H1 (cell line): ENCODE measurements at regions not wholly inside any gene's neighbourhood (a gene's known extent, or its start where the extent isn't known, plus 50 kb on each side); places are given as distances from the start of the nearest gene placed in this dataset.

ENCODE experiments used
- CTCF ChIA-PET: fragments of 300-600 bp; sonication (Branson Sonifier 250); formaldehyde crosslinking; loops from one replicate; lab custom pipeline; 2021; ENCODE audit not compliant: partially characterized antibody; lab: Charles Lee
- POLR2A ChIA-PET: fragments of 300-600 bp; sonication (Branson Sonifier 250); formaldehyde crosslinking; loops from one replicate; lab custom pipeline; 2021; ENCODE audit warnings: inconsistent platforms; ENCODE audit not compliant: partially characterized antibody; lab: Charles Lee
- DNase-seq, 2 experiments: peaks; one replicate each; pipeline versions ENCODE4 v3.0.0 to v3.0.0-alpha.2; 2010 to 2022; ENCODE audit warnings: low spot score in 2 of 2, low read depth in 1 of 2, mixed read lengths in 1 of 2
- FAIRE-seq: peaks from 2 replicates; lab custom pipeline; 2011; peaks lifted over from hg19 to GRCh38; lab: Jason Lieb, UNC
- H2AFZ ChIP-seq: 2 replicates; pipeline ENCODE4 v1.8.1; 2012; ENCODE audit warnings: low read length, inconsistent platforms
- H2AK5ac ChIP-seq: 2 replicates; pipeline ENCODE4 v1.6.1; 2013; ENCODE audit warnings: low read depth, low read length
- H2BK120ac ChIP-seq: replicated peaks from 2 replicates; pipeline ENCODE3; 2013; ENCODE audit warnings: low read depth, low read length, inconsistent platforms
- H2BK12ac ChIP-seq: 2 replicates; pipeline ENCODE4 v1.6.1; 2013; ENCODE audit warnings: low read depth, low read length
- H2BK15ac ChIP-seq: 2 replicates; pipeline ENCODE4 v1.6.1; 2013; ENCODE audit warnings: low read length
- H2BK20ac ChIP-seq: 2 replicates; pipeline ENCODE4 v1.6.1; 2013; ENCODE audit warnings: low read length
- H2BK5ac ChIP-seq: 2 replicates; pipeline ENCODE4 v1.6.1; 2013; ENCODE audit warnings: low read depth, low read length
- H3K14ac ChIP-seq: 2 replicates; pipeline ENCODE4 v1.6.1; 2013; ENCODE audit warnings: inconsistent platforms; ENCODE audit not compliant: insufficient read length
- H3K18ac ChIP-seq: 2 replicates; pipeline ENCODE4 v1.6.1; 2013; ENCODE audit warnings: low read length; ENCODE audit errors: extremely low read depth
- H3K23ac ChIP-seq: 2 replicates; pipeline ENCODE4 v1.6.1; 2013; ENCODE audit warnings: inconsistent platforms; ENCODE audit not compliant: insufficient read length
- H3K23me2 ChIP-seq: 2 replicates; pipeline ENCODE4 v1.6.1; 2013; ENCODE audit warnings: low read depth, low read length
- H3K27ac ChIP-seq: 2 replicates; pipeline ENCODE4 v1.6.1; 2011; ENCODE audit warnings: low read depth, low read length, inconsistent platforms
- H3K27me3 ChIP-seq, 4 experiments: replicated peaks in 1 of 4; 1 replicate in 1 of 4; 2 replicates in 3 of 4; pipeline versions ENCODE4 v1.6.1 to v1.8.1; 2011 to 2013; ENCODE audit warnings: low read length in 3 of 4, mild to moderate bottlenecking in 3 of 4, inconsistent platforms in 2 of 4, mixed read lengths in 2 of 4, moderate library complexity in 1 of 4; ENCODE audit not compliant: control insufficient read depth in 3 of 4, insufficient read depth in 3 of 4; ENCODE audit errors: extremely low read depth in 1 of 4
- H3K36me3 ChIP-seq, 4 experiments: 2 replicates each; pipeline versions ENCODE4 v1.6.1 to v1.8.1; 2011 to 2013; ENCODE audit warnings: mild to moderate bottlenecking in 4 of 4, low read length in 3 of 4, moderate library complexity in 2 of 4, control low read depth in 1 of 4, inconsistent platforms in 1 of 4; ENCODE audit not compliant: insufficient read depth in 4 of 4, control insufficient read depth in 2 of 4
- H3K4ac ChIP-seq: replicated peaks from 2 replicates; pipeline ENCODE3; 2013; ENCODE audit warnings: low read length, low read depth, mixed read lengths, inconsistent platforms; ENCODE audit not compliant: insufficient read length
- H3K4me1 ChIP-seq, 4 experiments: replicated peaks in 1 of 4; 1 replicate in 1 of 4; 2 replicates in 3 of 4; pipeline versions ENCODE4 v1.6.1 to v1.8.1; 2011 to 2013; ENCODE audit warnings: low read length in 3 of 4, inconsistent platforms in 2 of 4, mixed read lengths in 1 of 4; ENCODE audit not compliant: insufficient read depth in 4 of 4, control insufficient read depth in 3 of 4
- H3K4me2 ChIP-seq, 2 experiments: 2 replicates each; pipeline versions ENCODE4 v1.6.1 to v1.8.1; 2011 to 2013; ENCODE audit warnings: low read depth in 2 of 2, low read length in 2 of 2, control low read depth in 1 of 2, inconsistent platforms in 1 of 2, mild to moderate bottlenecking in 1 of 2; ENCODE audit not compliant: insufficient read depth in 1 of 2
- H3K4me3 ChIP-seq, 4 experiments: fragments of 200-600, 300-600 bp in 1 of 4; sonication (generic), shearing (Covaris generic), sonication (Bioruptor Twin) in 1 of 4; 2 replicates each; pipeline versions ENCODE4 v1.5.1 to v1.8.1; 2011 to 2016; ENCODE audit warnings: low read length in 4 of 4, low read depth in 3 of 4, control low read depth in 2 of 4, inconsistent platforms in 2 of 4, mild to moderate bottlenecking in 2 of 4, mixed read lengths in 1 of 4, moderate library complexity in 1 of 4; ENCODE audit not compliant: insufficient read depth in 2 of 4; ENCODE audit errors: extremely low read depth in 1 of 4
- H3K56ac ChIP-seq: replicated peaks from 2 replicates; pipeline ENCODE3; 2013; ENCODE audit warnings: low read depth, mild to moderate bottlenecking, mixed read lengths, low read length, inconsistent platforms; ENCODE audit not compliant: insufficient read length
- H3K79me1 ChIP-seq: 2 replicates; pipeline ENCODE4 v1.6.1; 2013; ENCODE audit warnings: low read depth, low read length, control low read depth
- H3K79me2 ChIP-seq, 2 experiments: 2 replicates each; pipeline versions ENCODE4 v1.6.1 to v1.8.1; 2012 to 2013; ENCODE audit warnings: low read length in 2 of 2, mild to moderate bottlenecking in 2 of 2, inconsistent platforms in 1 of 2; ENCODE audit not compliant: insufficient read depth in 2 of 2, control insufficient read depth in 1 of 2
- H3K9ac ChIP-seq, 4 experiments: replicated peaks in 1 of 4; 1 replicate in 1 of 4; 2 replicates in 3 of 4; pipeline versions ENCODE4 v1.6.1 to v1.8.1; 2011 to 2013; ENCODE audit warnings: low read depth in 3 of 4, low read length in 3 of 4, control low read depth in 2 of 4, mild to moderate bottlenecking in 2 of 4, moderate library complexity in 2 of 4, inconsistent platforms in 1 of 4; ENCODE audit errors: extremely low read depth in 1 of 4
- H3K9me3 ChIP-seq, 2 experiments: 2 replicates each; pipeline versions ENCODE4 v1.6.1 to v1.8.1; 2012 to 2013; ENCODE audit warnings: mild to moderate bottlenecking in 2 of 2, moderate library complexity in 2 of 2, control low read depth in 1 of 2, inconsistent platforms in 1 of 2, low read depth in 1 of 2, low read length in 1 of 2, mixed read lengths in 1 of 2; ENCODE audit not compliant: insufficient read depth in 2 of 2
- H4K20me1 ChIP-seq, 2 experiments: replicated peaks in 1 of 2; 2 replicates each; pipeline versions ENCODE3 to v1.8.1; 2011 to 2013; ENCODE audit warnings: inconsistent platforms in 2 of 2, low read length in 2 of 2, mild to moderate bottlenecking in 1 of 2; ENCODE audit not compliant: insufficient read depth in 2 of 2, control insufficient read depth in 1 of 2
- H4K5ac ChIP-seq: 2 replicates; pipeline ENCODE4 v1.6.1; 2013; ENCODE audit warnings: low read length, low read depth, mixed read lengths, inconsistent platforms; ENCODE audit not compliant: insufficient read length
- H4K8ac ChIP-seq: 2 replicates; pipeline ENCODE4 v1.8.0; 2013; ENCODE audit warnings: mild to moderate bottlenecking, moderate library complexity, low read length, inconsistent platforms; ENCODE audit not compliant: insufficient read depth; ENCODE audit errors: extremely low read depth
- H4K91ac ChIP-seq: replicated peaks from 2 replicates; pipeline ENCODE3; 2013; ENCODE audit warnings: low read length, mixed read lengths, inconsistent platforms; ENCODE audit not compliant: insufficient read length
- CHD2 ChIP-seq: IDR thresholded peaks from 2 replicates; pipeline ENCODE4 v1.6.1; 2012; ENCODE audit warnings: low read length, improper control_type of control experiment
- E2F6 ChIP-seq: IDR thresholded peaks from 2 replicates; pipeline ENCODE4 v1.6.1; 2012; ENCODE audit warnings: inconsistent platforms
- EP300 ChIP-seq, 2 experiments: IDR thresholded peaks; 1 replicate in 1 of 2; 2 replicates in 1 of 2; pipeline ENCODE4 v1.6.1; 2011 to 2012; ENCODE audit warnings: low read depth in 2 of 2, low read length in 2 of 2, mild to moderate bottlenecking in 2 of 2, borderline replicate concordance in 1 of 2, inconsistent platforms in 1 of 2, moderate library complexity in 1 of 2
- HDAC6 ChIP-seq: IDR thresholded peaks from one replicate; pipeline ENCODE4 v1.7.1; 2012; ENCODE audit warnings: low read depth, mild to moderate bottlenecking, inconsistent platforms, low read length, moderate library complexity
- KDM4A ChIP-seq: IDR thresholded peaks from one replicate; pipeline ENCODE4 v1.7.1; 2012; ENCODE audit warnings: low read depth, mild to moderate bottlenecking, moderate library complexity, low read length, inconsistent platforms; ENCODE audit not compliant: severe bottlenecking
- MAFK ChIP-seq: IDR thresholded peaks from 2 replicates; pipeline ENCODE4 v1.6.1; 2012; ENCODE audit warnings: low read depth, mild to moderate bottlenecking, improper control_type of control experiment, low read length
- NRF1 ChIP-seq: IDR thresholded peaks from 2 replicates; pipeline ENCODE4 v1.6.1; 2011; ENCODE audit warnings: mild to moderate bottlenecking, low read depth, low read length, improper control_type of control experiment
- RBBP5 ChIP-seq: IDR thresholded peaks from 2 replicates; pipeline ENCODE4 v1.7.1; 2012; ENCODE audit warnings: low read depth, mild to moderate bottlenecking, inconsistent platforms, low read length, moderate library complexity, borderline replicate concordance
- SIN3A ChIP-seq, 2 experiments: IDR thresholded peaks in 1 of 2; conservative IDR thresholded peaks in 1 of 2; 2 replicates each; pipeline ENCODE4 v1.6.1; 2011 to 2012; ENCODE audit warnings: low read length in 2 of 2, improper control_type of control experiment in 1 of 2, low read depth in 1 of 2, mild to moderate bottlenecking in 1 of 2
- SIX5 ChIP-seq: IDR thresholded peaks from 2 replicates; pipeline ENCODE4 v1.6.1; 2011; ENCODE audit warnings: mild to moderate bottlenecking, low read depth, low read length
- SRF ChIP-seq: IDR thresholded peaks from 2 replicates; pipeline ENCODE4 v1.6.1; 2011; ENCODE audit warnings: mild to moderate bottlenecking, low read depth, low read length, moderate library complexity
- WGBS, 2 experiments: shearing (Covaris generic) in 1 of 2; methylation state at CpG; one replicate each; pipeline versions ENCODE4 v1.1.6 to v1.1.7; 2013 to 2015; ENCODE audit warnings: low lambda C conversion rate in 2 of 2, mixed read lengths in 2 of 2, inconsistent platforms in 1 of 2, low coverage in 1 of 2, missing lambda C conversion rate in 1 of 2; ENCODE audit not compliant: insufficient replicate concordance in 2 of 2, insufficient coverage in 1 of 2, insufficient read length in 1 of 2; ENCODE audit errors: extremely low coverage in 1 of 2, missing lambda C conversion rate in 1 of 2; 5-methylcytosine and 5-hydroxymethylcytosine counted together

GRCh38 chr1:3992746-3993145 is 92.7 kb upstream of the C1orf174 start:
- H3K9me3 ChIP-seq: no peaks in the 10 kb centered on the region
- no peak overlapping the region for H2AK5ac ChIP-seq
- no peaks in the 10 kb centered on the region for H3K79me1 ChIP-seq
- H3K4ac ChIP-seq: no peak overlapping the region
- no peaks in the 10 kb centered on the region for H3K79me2 ChIP-seq
- no peak overlapping the region for H2BK5ac ChIP-seq
- no peak overlapping the region for H3K23ac ChIP-seq
- ChIA-PET POLR2A (no interaction called here), CTCF (no interaction called here)
- no peak overlapping the region for H3K27ac ChIP-seq
- H3K23me2 ChIP-seq: no peaks in the 10 kb centered on the region
- H2BK120ac ChIP-seq: no peak overlapping the region
- no peak overlapping the region; the same call in 1 of the 2 replicates for H4K8ac ChIP-seq
- H3K9ac ChIP-seq: no peak overlapping the region
- no peak overlapping the region for H3K14ac ChIP-seq
- no peak overlapping the region for H4K5ac ChIP-seq
- FAIRE-seq: no peak
- no peak overlapping the region for H3K4me3 ChIP-seq
- no peak overlapping the region for H4K91ac ChIP-seq
- no peak overlapping the region for H2AFZ ChIP-seq
- H4K20me1 ChIP-seq: no peaks in the 10 kb centered on the region
- H3K27me3 ChIP-seq: no peaks in the 10 kb centered on the region
- no peak for DNase-seq
- no peak overlapping the region for H3K18ac ChIP-seq
- no peaks in the 10 kb centered on the region for H3K36me3 ChIP-seq
- 88% methylated on average over 6 of the region's 6 CpGs; no CpG with 5 or more reads in 1 of the 2 experiments for WGBS, 2 experiments
- peaks cover 0 to 3% (median 0%) of the 10 kb centered on the region in 4 experiments; a peak in 2 of 7 replicates for H3K4me1 ChIP-seq
- no peak overlapping the region for H2BK20ac ChIP-seq
- H3K56ac ChIP-seq: no peak overlapping the region
- H2BK12ac ChIP-seq: no peak overlapping the region
- no peak overlapping the region for H2BK15ac ChIP-seq
- H3K4me2 ChIP-seq: no peak overlapping the region
- TF ChIP-seq CHD2: no peak
- no peak for TF ChIP-seq HDAC6
- TF ChIP-seq EP300 (IDR thresholded peaks at IDR 0.05; ENCODE audit: borderline replicate concordance in 1 of 2, low read depth in 2 of 2, low read length in 2 of 2): no peak
- no peak for TF ChIP-seq KDM4A
- no peak for TF ChIP-seq SIN3A (conservative IDR thresholded peaks at IDR 0.05 in 1 of 2, IDR thresholded peaks at IDR 0.05 in 1 of 2; ENCODE audit: low read depth in 1 of 2, low read length in 2 of 2)
- no peak for TF ChIP-seq MAFK
- TF ChIP-seq SRF: no peak
- no peak for TF ChIP-seq E2F6
- no peak for TF ChIP-seq SIX5
- no peak for TF ChIP-seq NRF1
- no peak for TF ChIP-seq RBBP5
